Esophagus muscularis mucosa (tissue), 4 donors: ENCODE measurements at regions not wholly inside any gene's neighbourhood (a gene's known extent, or its start where the extent isn't known, plus 50 kb on each side); places are given as distances from the start of the nearest gene placed in this dataset.
"Not testable (repeated sequence)": the region's sequence is repeated elsewhere in the genome, so short reads cannot be mapped to it uniquely, and the experiment has no call there.

Experiments
- DNase-seq: peaks from one replicate; pipeline ENCODE4 v3.0.0-alpha.2; 2017; ENCODE audit errors: extremely low spot score
- H3K27ac ChIP-seq, 4 donors: fragments of 200-600 bp; sonication (generic); replicated peaks in 1 of 4; 1 replicate in 3 of 4; 2 replicates in 1 of 4; pipeline ENCODE4 v1.5.1; 2016 to 2019; ENCODE audit warnings: mild to moderate bottlenecking in 1 of 4
- H3K27me3 ChIP-seq, 4 donors: fragments of 200-600 bp; sonication (generic); one replicate each; pipeline versions ENCODE4 v1.5.1 to v1.6.0; 2016 to 2019
- H3K36me3 ChIP-seq, 4 donors: fragments of 200-600 bp; sonication (generic); one replicate each; pipeline ENCODE4 v1.5.1; 2016 to 2019
- H3K4me1 ChIP-seq, 4 donors: fragments of 200-600 bp; sonication (generic); one replicate each; pipeline ENCODE4 v1.5.1; 2016 to 2019
- H3K4me3 ChIP-seq, 4 donors: fragments of 200-600 bp; sonication (generic); 1 replicate in 2 of 4; 2 replicates in 2 of 4; pipeline ENCODE4 v1.5.1; 2016 to 2019; ENCODE audit warnings: mild to moderate bottlenecking in 4 of 4, moderate library complexity in 1 of 4
- H3K9me3 ChIP-seq, 4 donors: fragments of 200-600 bp; sonication (generic); 1 replicate in 3 of 4; 2 replicates in 1 of 4; pipeline ENCODE4 v1.5.1; 2016 to 2019
- EP300 ChIP-seq: sonication (generic); formaldehyde crosslinking; IDR thresholded peaks from one replicate; pipeline ENCODE4 v1.6.1; 2017; ENCODE audit warnings: antibody characterized with exemption
- POLR2A ChIP-seq: fragments of 450-650 bp; IDR thresholded peaks from one replicate; pipeline ENCODE4 v1.6.1; 2017; ENCODE audit warnings: antibody characterized with exemption, moderate library complexity, mild to moderate bottlenecking, low read depth
- POLR2AphosphoS5 ChIP-seq, 2 donors: sonication (generic); formaldehyde crosslinking; IDR thresholded peaks; one replicate each; pipeline ENCODE4 v1.6.1; 2017; ENCODE audit warnings: antibody characterized with exemption in 2 of 2
- WGBS: methylation state at CpG from one replicate; pipeline ENCODE4 v1.1.5; 2018; 5-methylcytosine and 5-hydroxymethylcytosine counted together
- intact Hi-C: fragments of 100-400 bp; cut with DNase I; formaldehyde crosslinking; loops from one replicate; pipeline ENCODE4 v1.15.1; 2023
- TF ChIP-seq, protein P1 (sequence below), 3 experiments: fragments of 200-600 bp in 2 of 3; fragments of 450-650 bp in 1 of 3; sonication (generic) in 2 of 3; IDR thresholded peaks; one replicate each; pipeline ENCODE4 v1.5.1; 2017 to 2019; ENCODE audit warnings: antibody characterized with exemption in 3 of 3, mild to moderate bottlenecking in 2 of 3, moderate library complexity in 1 of 3

GRCh38 chr10:18875477-18875876, 173.1 kb upstream of the MALRD1 start:
- intact Hi-C loops = no loop called here
- 94% methylated on average over 1 of the region's 1 CpG for WGBS
- TF ChIP-seq EP300 = no peak
- TF ChIP-seq, protein P1, sequence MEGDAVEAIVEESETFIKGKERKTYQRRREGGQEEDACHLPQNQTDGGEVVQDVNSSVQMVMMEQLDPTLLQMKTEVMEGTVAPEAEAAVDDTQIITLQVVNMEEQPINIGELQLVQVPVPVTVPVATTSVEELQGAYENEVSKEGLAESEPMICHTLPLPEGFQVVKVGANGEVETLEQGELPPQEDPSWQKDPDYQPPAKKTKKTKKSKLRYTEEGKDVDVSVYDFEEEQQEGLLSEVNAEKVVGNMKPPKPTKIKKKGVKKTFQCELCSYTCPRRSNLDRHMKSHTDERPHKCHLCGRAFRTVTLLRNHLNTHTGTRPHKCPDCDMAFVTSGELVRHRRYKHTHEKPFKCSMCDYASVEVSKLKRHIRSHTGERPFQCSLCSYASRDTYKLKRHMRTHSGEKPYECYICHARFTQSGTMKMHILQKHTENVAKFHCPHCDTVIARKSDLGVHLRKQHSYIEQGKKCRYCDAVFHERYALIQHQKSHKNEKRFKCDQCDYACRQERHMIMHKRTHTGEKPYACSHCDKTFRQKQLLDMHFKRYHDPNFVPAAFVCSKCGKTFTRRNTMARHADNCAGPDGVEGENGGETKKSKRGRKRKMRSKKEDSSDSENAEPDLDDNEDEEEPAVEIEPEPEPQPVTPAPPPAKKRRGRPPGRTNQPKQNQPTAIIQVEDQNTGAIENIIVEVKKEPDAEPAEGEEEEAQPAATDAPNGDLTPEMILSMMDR (IDR thresholded peaks at IDR 0.05) = no peak
- TF ChIP-seq POLR2A = no peak
- Histone ChIP-seq H3K9me3 (no peaks in the 10 kb centered on the region), H3K27ac (no peak overlapping the region), H3K4me1 (no peaks in the 10 kb centered on the region), H3K36me3 (no peaks in the 10 kb centered on the region), H3K4me3 (no peak overlapping the region), H3K27me3 (no peaks in the 10 kb centered on the region)
- no peak for DNase-seq

GRCh38 chr10:18879284-18879683, 169.3 kb upstream of the MALRD1 start:
- TF ChIP-seq, protein P1 (IDR thresholded peaks at IDR 0.05) = no peak
- Histone ChIP-seq H3K36me3 (no peaks in the 10 kb centered on the region), H3K27me3 (no peaks in the 10 kb centered on the region)

DNA sequence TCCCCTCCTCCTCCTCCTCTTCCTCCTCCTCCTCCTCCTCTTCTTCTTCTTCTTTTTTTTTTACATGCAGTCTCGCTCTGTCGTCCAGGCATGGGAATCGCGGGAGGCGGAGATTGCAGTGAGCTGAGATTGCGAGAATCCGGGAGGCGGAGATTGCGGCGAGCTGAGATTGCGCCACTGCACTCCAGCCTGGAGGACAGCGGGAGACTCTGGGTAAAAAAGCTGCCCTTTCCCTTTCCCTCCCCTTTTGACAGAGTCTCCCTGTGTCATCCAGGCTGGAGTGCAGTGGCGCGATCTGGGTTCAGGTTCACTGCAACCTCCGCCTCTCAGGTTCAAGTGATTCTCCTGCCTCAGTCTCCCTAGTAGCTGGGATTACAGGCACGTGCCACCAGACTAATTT, 168.1 kb upstream of the MALRD1 start:
- TF ChIP-seq POLR2AphosphoS5 (IDR thresholded peaks at IDR 0.05) (no peak), POLR2A (no peak), EP300 (no peak)
- TF ChIP-seq, protein P1 (IDR thresholded peaks at IDR 0.05) = no peak
- H3K4me1 ChIP-seq = no peaks in the 10 kb centered on the region
- DNase-seq = no peak
- H3K27ac ChIP-seq = no peak overlapping the region
- H3K27me3 ChIP-seq = no peaks in the 10 kb centered on the region
- no peaks in the 10 kb centered on the region for H3K9me3 ChIP-seq
- intact Hi-C loops = no loop called here
- no peak overlapping the region for H3K4me3 ChIP-seq
- WGBS = 80% methylated on average over 15 of the region's 16 CpGs
- H3K36me3 ChIP-seq = no peaks in the 10 kb centered on the region

More at GRCh38 chr10:18879284-18879683, 169.3 kb upstream of the MALRD1 start:
- Histone ChIP-seq H3K4me1 (no peaks in the 10 kb centered on the region), H3K9me3 (no peaks in the 10 kb centered on the region), H3K4me3 (no peak overlapping the region), H3K27ac (no peak overlapping the region)
- 76% methylated on average over 2 of the region's 2 CpGs for WGBS
- DNase-seq = no peak
- intact Hi-C loops = no loop called here

DNA sequence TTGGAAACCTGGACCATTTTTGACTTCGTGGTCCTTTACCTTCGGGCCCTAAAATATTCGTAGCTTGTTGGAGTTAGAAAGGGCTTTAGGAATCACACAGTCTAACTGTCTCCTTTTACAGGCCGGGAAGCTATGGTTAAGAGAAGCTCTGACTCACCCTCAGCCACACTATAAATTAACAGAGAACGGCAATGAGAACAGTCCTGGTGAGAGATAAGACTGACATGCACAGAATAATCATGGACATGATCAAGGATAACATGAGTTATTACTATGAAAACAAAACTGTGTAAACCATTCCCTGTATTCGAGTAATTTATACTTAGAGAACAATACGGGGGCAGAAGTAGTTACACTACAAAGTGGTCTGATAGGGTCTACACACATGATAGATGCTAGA, 162.5 kb upstream of the MALRD1 start:
- no peak for DNase-seq
- WGBS = 85% methylated on average over 7 of the region's 7 CpGs
- intact Hi-C loops = no loop called here
- no peaks in the 10 kb centered on the region for H3K36me3 ChIP-seq
- H3K27me3 ChIP-seq = no peaks in the 10 kb centered on the region
- no peaks in the 10 kb centered on the region for H3K9me3 ChIP-seq
- H3K27ac ChIP-seq = no peak overlapping the region
- TF ChIP-seq EP300 (no peak), POLR2A (no peak), POLR2AphosphoS5 (IDR thresholded peaks at IDR 0.05) (no peak)
- TF ChIP-seq, protein P1 (IDR thresholded peaks at IDR 0.05) = no peak
- H3K4me1 ChIP-seq = no peaks in the 10 kb centered on the region
- no peak overlapping the region for H3K4me3 ChIP-seq

- Histone ChIP-seq H3K4me1 (no peaks in the 10 kb centered on the region), H3K4me3 (no peak overlapping the region), H3K9me3 (no peaks in the 10 kb centered on the region), H3K36me3 (no peaks in the 10 kb centered on the region), H3K27ac (no peak overlapping the region), H3K27me3 (no peaks in the 10 kb centered on the region)
- no peak for TF ChIP-seq POLR2A
- no peak for TF ChIP-seq POLR2AphosphoS5 (IDR thresholded peaks at IDR 0.05)
- TF ChIP-seq EP300 = no peak
- TF ChIP-seq, protein P1 (IDR thresholded peaks at IDR 0.05) = no peak
- intact Hi-C loops = no loop called here
- no peak for DNase-seq
Measured at GRCh38 chr10:18906636-18907035, 142.0 kb upstream of the MALRD1 start.

GRCh38 chr10:18917431-18917830, 131.2 kb upstream of the MALRD1 start:
- H3K27me3 ChIP-seq, H3K36me3 ChIP-seq, intact Hi-C loops, H3K4me3 ChIP-seq, H3K27ac ChIP-seq, H3K9me3 ChIP-seq, H3K4me1 ChIP-seq, DNase-seq: not testable (repeated sequence)
- 83% methylated on average over 9 of the region's 9 CpGs for WGBS
